ENCODE measurements at regions not wholly inside any gene's neighbourhood (a gene's known extent, or its start where the extent isn't known, plus 50 kb on each side); places are given as distances from the start of the nearest gene placed in this dataset.
A peak's percentile ranks its signal among the peaks of the same experiment; 100 is the strongest.

- no peak for TF ChIP-seq EZH2 (IDR thresholded peaks at IDR 0.05; ENCODE audit: borderline replicate concordance, low read length)
- peak; percentile 48 for TF ChIP-seq CTCF (IDR thresholded peaks at IDR 0.05; ENCODE audit: low read length)
- H2AFZ ChIP-seq (ENCODE audit: low read length): no peak overlapping the region
Measured at GRCh38 chrX:39814391-39814790, 283.4 kb downstream of the BCOR start.

GRCh38 chrX:39815631-39816030 is 282.1 kb downstream of the BCOR start:
- H3K27me3 ChIP-seq (ENCODE audit: insufficient read depth, low read length): no peaks in the 10 kb centered on the region
- H3K9me3 ChIP-seq (ENCODE audit: low read length): no peaks in the 10 kb centered on the region
- no peak overlapping the region for H2AFZ ChIP-seq (ENCODE audit: low read length)
- no peak overlapping the region for H3K4me3 ChIP-seq (ENCODE audit: low read depth, low read length, poor library complexity, severe bottlenecking)
- H4K20me1 ChIP-seq (ENCODE audit: insufficient read depth, low read length): no peaks in the 10 kb centered on the region
- peak overlapping the region; percentile 32 for H3K27ac ChIP-seq (ENCODE audit: low read depth, low read length, poor library complexity, severe bottlenecking)
- no peak overlapping the region; the same call in 1 of the 2 replicates for H3K4me2 ChIP-seq (ENCODE audit: low read length)
- no peaks in the 10 kb centered on the region for H3K9me2 ChIP-seq (ENCODE audit: low read depth, low read length)
- no peaks in the 10 kb centered on the region for H3K36me3 ChIP-seq (ENCODE audit: insufficient read depth, low read length)
- no peaks in the 10 kb centered on the region for H3K79me2 ChIP-seq (ENCODE audit: insufficient read depth, low read length)
- TF ChIP-seq CTCF (IDR thresholded peaks at IDR 0.05; ENCODE audit: low read length) (no peak), EZH2 (IDR thresholded peaks at IDR 0.05; ENCODE audit: borderline replicate concordance, low read length) (no peak)
- H3F3A ChIP-seq (ENCODE audit: insufficient read depth, low read length): no peaks in the 10 kb centered on the region
- no peak overlapping the region for H3K9ac ChIP-seq (ENCODE audit: low read length)
- H3K4me1 ChIP-seq (ENCODE audit: insufficient read depth, low read length, severe bottlenecking): peaks cover 14% of the 10 kb centered on the region

More at GRCh38 chrX:39814391-39814790, 283.4 kb downstream of the BCOR start:
- peaks cover 17% of the 10 kb centered on the region for H3K4me1 ChIP-seq (ENCODE audit: insufficient read depth, low read length, severe bottlenecking)
- no peaks in the 10 kb centered on the region for H3F3A ChIP-seq (ENCODE audit: insufficient read depth, low read length)
- H3K4me2 ChIP-seq (ENCODE audit: low read length): no peak overlapping the region
- no peaks in the 10 kb centered on the region for H3K9me2 ChIP-seq (ENCODE audit: low read depth, low read length)
- H3K79me2 ChIP-seq (ENCODE audit: insufficient read depth, low read length): no peaks in the 10 kb centered on the region
- H3K9ac ChIP-seq (ENCODE audit: low read length): no peak overlapping the region
- no peaks in the 10 kb centered on the region for H3K36me3 ChIP-seq (ENCODE audit: insufficient read depth, low read length)
- H3K9me3 ChIP-seq (ENCODE audit: low read length): no peaks in the 10 kb centered on the region
- H4K20me1 ChIP-seq (ENCODE audit: insufficient read depth, low read length): no peaks in the 10 kb centered on the region
- no peaks in the 10 kb centered on the region for H3K27me3 ChIP-seq (ENCODE audit: insufficient read depth, low read length)
- no peak overlapping the region for H3K4me3 ChIP-seq (ENCODE audit: low read depth, low read length, poor library complexity, severe bottlenecking)
- no peak overlapping the region for H3K27ac ChIP-seq (ENCODE audit: low read depth, low read length, poor library complexity, severe bottlenecking)

DNA sequence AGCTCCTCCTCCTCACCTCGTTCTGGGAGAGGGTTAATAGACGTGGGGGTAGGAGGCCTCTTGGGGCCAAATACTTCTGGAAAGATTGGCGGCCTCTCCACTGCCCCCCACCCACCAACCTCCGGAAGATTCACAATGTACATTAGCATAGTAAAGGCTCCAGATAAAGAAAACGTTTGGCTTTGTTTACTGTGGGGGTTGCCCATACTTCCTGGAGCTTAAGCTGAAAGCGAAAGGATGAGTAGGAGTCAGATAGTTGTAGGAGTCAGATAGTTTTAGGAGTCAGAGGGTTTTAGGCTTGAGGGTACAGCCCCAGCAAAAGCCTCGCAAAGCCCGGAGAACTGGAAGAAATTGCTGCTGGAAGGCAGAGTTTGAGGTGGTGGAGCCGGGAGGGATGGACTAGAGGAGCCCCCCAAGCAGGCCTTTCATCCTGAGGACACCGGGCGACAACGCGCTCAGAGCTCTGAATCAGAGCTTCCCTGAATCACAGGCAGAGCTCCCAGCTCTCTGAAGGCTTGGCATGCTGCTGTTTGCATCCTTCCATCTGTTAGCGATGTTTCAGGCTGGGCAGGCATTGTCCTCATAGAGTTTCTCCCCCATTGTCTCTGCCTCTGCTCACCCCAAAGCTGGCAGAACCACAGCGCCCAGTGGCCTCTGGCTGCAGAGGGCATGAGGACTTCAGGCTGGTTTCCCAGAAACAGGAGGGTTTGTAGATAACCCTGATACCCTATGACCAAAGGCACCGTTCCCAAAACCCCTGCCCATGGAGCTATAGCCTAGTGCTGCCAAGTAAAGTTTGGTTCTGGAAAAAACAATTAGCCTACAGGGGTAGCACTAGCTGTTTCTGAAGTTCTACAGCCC is 280.7 kb downstream of the BCOR start:
- Histone ChIP-seq H3K4me3 (ENCODE audit: low read depth, low read length, poor library complexity, severe bottlenecking) (no peak overlapping the region), H3K27ac (ENCODE audit: low read depth, low read length, poor library complexity, severe bottlenecking) (no peak overlapping the region), H3K36me3 (ENCODE audit: insufficient read depth, low read length) (no peaks in the 10 kb centered on the region), H3F3A (ENCODE audit: insufficient read depth, low read length) (no peaks in the 10 kb centered on the region), H4K20me1 (ENCODE audit: insufficient read depth, low read length) (no peaks in the 10 kb centered on the region), H3K4me1 (ENCODE audit: insufficient read depth, low read length, severe bottlenecking) (peaks cover 14% of the 10 kb centered on the region), H2AFZ (ENCODE audit: low read length) (no peak overlapping the region), H3K27me3 (ENCODE audit: insufficient read depth, low read length) (no peaks in the 10 kb centered on the region), H3K9ac (ENCODE audit: low read length) (no peak overlapping the region), H3K9me2 (ENCODE audit: low read depth, low read length) (no peaks in the 10 kb centered on the region), H3K79me2 (ENCODE audit: insufficient read depth, low read length) (no peaks in the 10 kb centered on the region), H3K9me3 (ENCODE audit: low read length) (no peaks in the 10 kb centered on the region), H3K4me2 (ENCODE audit: low read length) (no peak overlapping the region)
- TF ChIP-seq CTCF (IDR thresholded peaks at IDR 0.05; ENCODE audit: low read length) (no peak), EZH2 (IDR thresholded peaks at IDR 0.05; ENCODE audit: borderline replicate concordance, low read length) (no peak)
